PC-9 (cell line): ENCODE measurements at regions not wholly inside any gene's neighbourhood (a gene's known extent, or its start where the extent isn't known, plus 50 kb on each side); places are given as distances from the start of the nearest gene placed in this dataset.

ENCODE experiments used
- BruUV-seq: library from RNA; stranded (reverse); fragments of 400-500 nt; replicated peaks from 2 replicates; lab custom pipeline; 2021; lab: Mats Ljungman, UMichigan
- CTCF ChIA-PET: fragments of 300-600 bp; sonication (Branson Sonifier 250); formaldehyde crosslinking; loops from one replicate; lab custom pipeline; 2022; ENCODE audit warnings: antibody characterized with exemption; lab: Charles Lee
- POLR2A ChIA-PET: fragments of 300-600 bp; sonication (Branson Sonifier 250); formaldehyde crosslinking; loops from one replicate; lab custom pipeline; 2022; ENCODE audit warnings: antibody characterized with exemption; ENCODE audit not compliant: unreplicated experiment; lab: Charles Lee
- DNase-seq, 2 experiments: peaks; one replicate each; pipeline versions ENCODE4 v3.0.0 to v3.0.0-alpha.2; 2015 to 2022; ENCODE audit warnings: mixed read lengths in 1 of 2
- H2AFZ ChIP-seq: fragments of 200-600 bp; sonication (generic); 2 replicates; pipeline ENCODE4 v1.8.1; 2017; ENCODE audit warnings: antibody characterized with exemption
- H3F3A ChIP-seq: fragments of 200-600 bp; sonication (generic); 2 replicates; pipeline ENCODE4 v1.8.1; 2017; ENCODE audit warnings: antibody characterized with exemption, mild to moderate bottlenecking, low read depth; ENCODE audit not compliant: insufficient read depth
- H3K27ac ChIP-seq: fragments of 200-600 bp; sonication (generic); 2 replicates; pipeline ENCODE4 v1.6.1; 2016; ENCODE audit warnings: mixed run types
- H3K27me3 ChIP-seq: fragments of 200-600 bp; sonication (generic); 2 replicates; pipeline ENCODE4 v1.6.1; 2016; ENCODE audit warnings: low read depth, mixed run types; ENCODE audit not compliant: insufficient read depth
- H3K36me3 ChIP-seq: fragments of 200-600 bp; sonication (generic); 2 replicates; pipeline ENCODE4 v1.6.1; 2016; ENCODE audit warnings: low read depth, mixed run types
- H3K4me1 ChIP-seq: fragments of 200-600 bp; sonication (generic); replicated peaks from 2 replicates; pipeline ENCODE4 v1.6.1; 2016; ENCODE audit warnings: mixed run types; ENCODE audit not compliant: insufficient read depth
- H3K4me2 ChIP-seq: fragments of 200-600 bp; sonication (generic); 2 replicates; pipeline ENCODE4 v1.6.1; 2017; ENCODE audit warnings: mixed run types
- H3K4me3 ChIP-seq: fragments of 200-600 bp; sonication (generic); 2 replicates; pipeline ENCODE4 v1.6.1; 2016; ENCODE audit warnings: mixed run types
- H3K79me2 ChIP-seq: fragments of 200-600 bp; sonication (generic); 2 replicates; pipeline ENCODE4 v1.6.1; 2017; ENCODE audit warnings: low read depth, mixed run types
- H3K9me2 ChIP-seq: fragments of 200-600 bp; sonication (generic); 2 replicates; pipeline ENCODE4 v1.8.1; 2017; ENCODE audit warnings: mild to moderate bottlenecking; ENCODE audit not compliant: insufficient read depth
- H3K9me3 ChIP-seq: fragments of 200-600 bp; sonication (generic); 2 replicates; pipeline ENCODE4 v1.8.1; 2016; ENCODE audit warnings: low read depth; ENCODE audit not compliant: insufficient read depth
- H4K20me1 ChIP-seq: fragments of 200-600 bp; sonication (generic); 2 replicates; pipeline ENCODE4 v1.8.1; 2017; ENCODE audit not compliant: insufficient read depth
- CTCF ChIP-seq: fragments of 200-600 bp; sonication (generic); conservative IDR thresholded peaks from 2 replicates; pipeline ENCODE4 v1.6.1; 2017; ENCODE audit warnings: mixed run types, antibody characterized with exemption, mild to moderate bottlenecking, moderate library complexity
- EZH2 ChIP-seq: fragments of 200-600 bp; sonication (generic); IDR thresholded peaks from 2 replicates; pipeline ENCODE4 v1.8.0; 2017; ENCODE audit warnings: antibody characterized with exemption, low read depth
- intact Hi-C: fragments of 100-400 bp; cut with micrococcal nuclease; formaldehyde crosslinking; loops from one replicate; pipeline ENCODE4 v1.10.0; 2022; ENCODE audit not compliant: unreplicated experiment

GRCh38 chr5:38739705-38740045, 106.1 kb upstream of the OSMR start:
- POLR2A ChIA-PET: no interaction called here
- no TSS peak for BruUV-seq

GRCh38 chr5:38742821-38743220, 103.0 kb upstream of the OSMR start:
- Histone ChIP-seq H2AFZ (no peak overlapping the region), H3K4me2 (no peak overlapping the region), H3K36me3 (no peaks in the 10 kb centered on the region), H3F3A (no peaks in the 10 kb centered on the region), H3K4me3 (no peak overlapping the region), H3K9me2 (no peaks in the 10 kb centered on the region), H3K4me1 (no peaks in the 10 kb centered on the region), H3K27ac (no peak overlapping the region), H4K20me1 (no peaks in the 10 kb centered on the region), H3K79me2 (no peaks in the 10 kb centered on the region), H3K27me3 (peaks cover 15% of the 10 kb centered on the region; the same call in 1 of the 2 replicates), H3K9me3 (peaks cover 22% of the 10 kb centered on the region)
- intact Hi-C loops: no loop called here
- ChIA-PET CTCF (no interaction called here), POLR2A (no interaction called here)
- DNase-seq: no peak
- no TSS peak for BruUV-seq
- TF ChIP-seq CTCF (no peak), EZH2 (no peak)

More at GRCh38 chr5:38739705-38740045, 106.1 kb upstream of the OSMR start:
- H4K20me1 ChIP-seq: no peaks in the 10 kb centered on the region
- H3K79me2 ChIP-seq: no peaks in the 10 kb centered on the region
- CTCF ChIA-PET: interaction anchor here (1.6 kb wide), 1 partner anchor 70 kb away, joined by 3 read pairs; no protein-coding TSS in a partner anchor
- H3K9me2 ChIP-seq: no peaks in the 10 kb centered on the region
- no peak for TF ChIP-seq CTCF
- TF ChIP-seq EZH2: no peak
- no peak for DNase-seq
- no peaks in the 10 kb centered on the region for H3K36me3 ChIP-seq
- H3K9me3 ChIP-seq: peaks cover 22% of the 10 kb centered on the region
- no peak overlapping the region for H2AFZ ChIP-seq
- no peaks in the 10 kb centered on the region for H3K4me1 ChIP-seq
- intact Hi-C loops: no loop called here
- no peak overlapping the region for H3K27ac ChIP-seq
- H3K4me2 ChIP-seq: no peak overlapping the region
- H3K27me3 ChIP-seq: no peaks in the 10 kb centered on the region
- H3F3A ChIP-seq: no peaks in the 10 kb centered on the region
- no peak overlapping the region for H3K4me3 ChIP-seq

- Histone ChIP-seq H3K4me3 (no peak overlapping the region), H3K9me3 (peaks cover 22% of the 10 kb centered on the region), H2AFZ (no peak overlapping the region), H3K9me2 (no peaks in the 10 kb centered on the region), H4K20me1 (no peaks in the 10 kb centered on the region), H3K4me2 (no peak overlapping the region), H3K4me1 (no peaks in the 10 kb centered on the region), H3K27me3 (peaks cover 15% of the 10 kb centered on the region; the same call in 1 of the 2 replicates), H3F3A (no peaks in the 10 kb centered on the region), H3K27ac (no peak overlapping the region), H3K79me2 (no peaks in the 10 kb centered on the region), H3K36me3 (no peaks in the 10 kb centered on the region)
- no peak for DNase-seq
- intact Hi-C loops: no loop called here
- ChIA-PET CTCF (no interaction called here), POLR2A (no interaction called here)
- BruUV-seq: no TSS peak
- TF ChIP-seq CTCF (no peak), EZH2 (no peak)
Measured at GRCh38 chr5:38743562-38743961, 102.2 kb upstream of the OSMR start.
